Endodermal cell (in vitro differentiated cells): ENCODE measurements at regions not wholly inside any gene's neighbourhood (a gene's known extent, or its start where the extent isn't known, plus 50 kb on each side); places are given as distances from the start of the nearest gene placed in this dataset.
A peak's percentile ranks its signal among the peaks of the same experiment; 100 is the strongest.

Source experiments
- DNase-seq: peaks from one replicate; pipeline ENCODE4 v3.0.0-alpha.2; 2017
- H3K27ac ChIP-seq: 2 replicates; pipeline ENCODE4 v1.5.1; 2013; ENCODE audit warnings: mild to moderate bottlenecking, low read depth, low read length, moderate library complexity
- H3K27me3 ChIP-seq: 2 replicates; pipeline ENCODE4 v1.6.1; 2013; ENCODE audit warnings: mild to moderate bottlenecking, low read length, moderate library complexity; ENCODE audit not compliant: insufficient read depth, control insufficient read depth, poor library complexity, severe bottlenecking
- H3K36me3 ChIP-seq: 2 replicates; pipeline ENCODE4 v1.7.0; 2013; ENCODE audit warnings: mild to moderate bottlenecking, low read length, moderate library complexity; ENCODE audit not compliant: control insufficient read depth, insufficient read depth
- H3K4me1 ChIP-seq: one replicate; pipeline ENCODE4 v1.7.0; 2013; ENCODE audit warnings: low read length; ENCODE audit not compliant: control insufficient read depth, insufficient read depth
- H3K4me3 ChIP-seq: 2 replicates; pipeline ENCODE4 v1.5.1; 2013; ENCODE audit warnings: mild to moderate bottlenecking, low read length, moderate library complexity
- H3K9ac ChIP-seq: 2 replicates; pipeline ENCODE4 v1.6.1; 2013; ENCODE audit warnings: mild to moderate bottlenecking, low read length, moderate library complexity; ENCODE audit not compliant: poor library complexity, severe bottlenecking; ENCODE audit errors: extremely low read depth
- H3K9me3 ChIP-seq: 2 replicates; pipeline ENCODE4 v1.6.1; 2013; ENCODE audit warnings: mild to moderate bottlenecking, low read length, moderate library complexity; ENCODE audit not compliant: control insufficient read depth
- H3K27ac Mint-ChIP-seq: 2 replicates; pipeline ENCODE4 v1.8.0; 2020; ENCODE audit warnings: mixed read lengths
- H3K27me3 Mint-ChIP-seq: 2 replicates; pipeline ENCODE4 v1.8.0; 2021; ENCODE audit warnings: mild to moderate bottlenecking, mixed read lengths; ENCODE audit not compliant: insufficient read depth
- H3K36me3 Mint-ChIP-seq: 2 replicates; pipeline ENCODE4 v1.8.0; 2020; ENCODE audit warnings: low read depth, mixed read lengths
- H3K4me1 Mint-ChIP-seq: 2 replicates; pipeline ENCODE4 v1.8.0; 2020; ENCODE audit warnings: mixed read lengths
- H3K4me3 Mint-ChIP-seq: 2 replicates; pipeline ENCODE4 v1.8.0; 2020; ENCODE audit warnings: mild to moderate bottlenecking, moderate library complexity, mixed read lengths
- H3K9me3 Mint-ChIP-seq: 2 replicates; pipeline ENCODE4 v1.8.0; 2020; ENCODE audit warnings: mild to moderate bottlenecking, mixed read lengths
- WGBS, 2 experiments: methylation state at CpG; one replicate each; pipeline versions ENCODE4 v1.1.5 to v1.1.7; 2013; ENCODE audit warnings: missing lambda C conversion rate in 2 of 2, mixed read lengths in 1 of 2; ENCODE audit not compliant: insufficient coverage in 1 of 2, insufficient read length in 1 of 2; 5-methylcytosine and 5-hydroxymethylcytosine counted together
- TF ChIP-seq, protein P1 (sequence below): fragments of 200-600 bp; sonication (generic); conservative IDR thresholded peaks from 2 replicates; pipeline ENCODE4 v1.5.0; 2021; ENCODE audit warnings: antibody characterized with exemption, mild to moderate bottlenecking

DNA sequence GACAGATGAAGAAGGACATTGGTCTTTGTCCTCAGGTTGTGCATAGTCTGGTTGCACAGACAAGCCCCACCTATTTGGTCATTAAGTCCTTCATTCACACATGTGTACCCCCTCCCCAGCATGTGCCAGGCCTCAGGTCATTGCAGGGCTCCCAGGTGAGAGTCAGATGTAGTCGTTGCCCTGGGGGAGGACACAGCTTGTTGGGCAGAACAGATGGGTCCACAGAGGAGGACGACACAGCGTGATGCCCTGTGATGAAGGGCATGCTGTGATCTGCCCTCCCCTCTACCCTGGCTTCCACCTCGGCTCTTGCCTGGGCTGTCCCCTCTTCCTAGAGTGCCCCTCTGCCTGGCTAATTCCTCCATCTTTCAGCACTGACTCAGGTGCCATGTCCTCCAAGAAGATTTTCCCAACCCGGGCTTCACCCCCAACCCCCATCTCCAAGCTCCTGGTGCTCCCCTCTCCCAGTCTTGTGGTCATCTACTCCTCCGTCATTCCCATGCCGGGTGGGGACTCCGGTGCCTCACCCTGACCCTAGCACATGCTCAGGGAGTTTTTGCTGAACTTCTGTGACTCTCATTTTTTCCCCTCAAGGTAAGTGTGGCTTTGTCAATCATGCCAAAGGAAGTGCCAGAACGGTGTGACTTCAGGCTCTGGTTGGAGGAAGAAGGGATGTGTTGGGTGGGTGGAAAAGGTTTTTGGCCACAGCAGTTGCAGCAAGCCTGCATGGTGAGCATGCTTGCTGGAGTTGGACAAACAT, 220.5 kb downstream of the FOXD2 start:
- TF ChIP-seq, protein P1, sequence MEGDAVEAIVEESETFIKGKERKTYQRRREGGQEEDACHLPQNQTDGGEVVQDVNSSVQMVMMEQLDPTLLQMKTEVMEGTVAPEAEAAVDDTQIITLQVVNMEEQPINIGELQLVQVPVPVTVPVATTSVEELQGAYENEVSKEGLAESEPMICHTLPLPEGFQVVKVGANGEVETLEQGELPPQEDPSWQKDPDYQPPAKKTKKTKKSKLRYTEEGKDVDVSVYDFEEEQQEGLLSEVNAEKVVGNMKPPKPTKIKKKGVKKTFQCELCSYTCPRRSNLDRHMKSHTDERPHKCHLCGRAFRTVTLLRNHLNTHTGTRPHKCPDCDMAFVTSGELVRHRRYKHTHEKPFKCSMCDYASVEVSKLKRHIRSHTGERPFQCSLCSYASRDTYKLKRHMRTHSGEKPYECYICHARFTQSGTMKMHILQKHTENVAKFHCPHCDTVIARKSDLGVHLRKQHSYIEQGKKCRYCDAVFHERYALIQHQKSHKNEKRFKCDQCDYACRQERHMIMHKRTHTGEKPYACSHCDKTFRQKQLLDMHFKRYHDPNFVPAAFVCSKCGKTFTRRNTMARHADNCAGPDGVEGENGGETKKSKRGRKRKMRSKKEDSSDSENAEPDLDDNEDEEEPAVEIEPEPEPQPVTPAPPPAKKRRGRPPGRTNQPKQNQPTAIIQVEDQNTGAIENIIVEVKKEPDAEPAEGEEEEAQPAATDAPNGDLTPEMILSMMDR, result no peak
- Mint-ChIP-seq H3K27me3 (peaks cover 55% of the 10 kb centered on the region), H3K4me3 (no peak overlapping the region), H3K36me3 (no peaks in the 10 kb centered on the region), H3K9me3 (no peaks in the 10 kb centered on the region), H3K27ac (no peak overlapping the region), H3K4me1 (no peaks in the 10 kb centered on the region)
- no peak overlapping the region for H3K9ac ChIP-seq
- peak; percentile 17 for DNase-seq
- H3K36me3 ChIP-seq, result no peaks in the 10 kb centered on the region
- no peak overlapping the region for H3K27ac ChIP-seq
- H3K27me3 ChIP-seq, result peaks cover 24% of the 10 kb centered on the region
- H3K4me3 ChIP-seq, result no peak overlapping the region
- H3K4me1 ChIP-seq, result no peaks in the 10 kb centered on the region
- no peaks in the 10 kb centered on the region for H3K9me3 ChIP-seq
- 87 to 91% methylated on average over 6 to 9 of the region's 9 CpGs for WGBS, 2 experiments

DNA sequence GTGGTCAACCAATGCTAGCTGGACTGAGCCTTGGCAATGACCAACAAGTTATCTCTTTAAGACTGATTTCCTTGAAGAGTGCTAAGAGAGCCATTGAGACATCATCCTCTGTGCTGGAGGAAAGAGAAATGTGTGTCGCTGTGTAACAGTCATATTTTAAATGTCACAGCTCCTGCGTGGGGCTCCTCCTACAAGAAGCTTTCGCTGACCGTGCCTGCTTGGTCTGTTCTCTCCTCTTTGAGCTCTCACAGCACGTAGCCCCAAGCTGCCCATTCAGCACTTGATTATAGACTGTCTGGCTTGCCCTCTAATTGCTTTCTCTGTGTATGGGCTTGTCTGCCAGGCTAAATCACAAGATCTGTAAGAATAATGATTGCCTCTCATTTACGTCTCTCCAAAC, 221.3 kb downstream of the FOXD2 start:
- DNase-seq, result peak; percentile 17
- Histone ChIP-seq H3K4me1 (no peaks in the 10 kb centered on the region), H3K36me3 (no peaks in the 10 kb centered on the region), H3K9me3 (no peaks in the 10 kb centered on the region), H3K27ac (peak overlapping the region; percentile 66), H3K9ac (no peak overlapping the region), H3K27me3 (peaks cover 23% of the 10 kb centered on the region), H3K4me3 (no peak overlapping the region)
- WGBS, 2 experiments, result 80 to 83% methylated on average over 1 to 6 of the region's 6 CpGs
- Mint-ChIP-seq H3K27ac (no peak overlapping the region), H3K4me1 (no peaks in the 10 kb centered on the region), H3K9me3 (no peaks in the 10 kb centered on the region), H3K4me3 (no peak overlapping the region), H3K27me3 (peaks cover 51% of the 10 kb centered on the region), H3K36me3 (no peaks in the 10 kb centered on the region)
- TF ChIP-seq, protein P1, result no peak

DNA sequence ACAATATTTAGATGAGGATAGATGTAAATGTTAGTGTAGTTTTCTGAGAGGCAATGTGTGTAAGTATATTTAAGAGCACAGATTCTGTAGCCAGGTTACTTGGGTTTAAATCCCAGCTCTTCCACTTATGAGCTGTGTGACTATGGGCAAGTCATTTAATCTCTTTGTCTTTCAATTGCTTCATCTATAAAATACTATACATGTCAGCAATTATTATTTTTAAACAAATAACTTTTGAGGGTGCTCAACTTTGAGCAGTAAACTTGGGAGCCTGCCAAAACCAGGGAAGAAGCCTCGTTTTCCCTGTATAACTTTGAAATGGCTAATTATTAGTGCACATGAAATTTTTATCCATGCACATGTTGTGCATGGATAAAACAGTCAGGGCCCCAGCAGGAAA, 222.8 kb downstream of the FOXD2 start:
- TF ChIP-seq, protein P1, result no peak
- Histone ChIP-seq H3K36me3 (no peaks in the 10 kb centered on the region), H3K9ac (no peak overlapping the region), H3K4me1 (no peaks in the 10 kb centered on the region), H3K9me3 (no peaks in the 10 kb centered on the region), H3K27me3 (peaks cover 13% of the 10 kb centered on the region), H3K27ac (no peak overlapping the region), H3K4me3 (no peak overlapping the region)
- 83 to 100% methylated on average over 1 of the region's 1 CpG for WGBS, 2 experiments
- no peak for DNase-seq
- Mint-ChIP-seq H3K4me3 (no peak overlapping the region), H3K27ac (no peak overlapping the region), H3K27me3 (peaks cover 48% of the 10 kb centered on the region), H3K4me1 (no peaks in the 10 kb centered on the region), H3K36me3 (no peaks in the 10 kb centered on the region), H3K9me3 (no peaks in the 10 kb centered on the region)
